Stimulated activated CD4-positive, alpha-beta T cell treated with anti-CD3 and anti-CD28 coated beads, Interleukin-2, amount 100 ng/mL, for 4 hours (primary cell): ENCODE measurements at regions not wholly inside any gene's neighbourhood (a gene's known extent, or its start where the extent isn't known, plus 50 kb on each side); places are given as distances from the start of the nearest gene placed in this dataset.

Source experiments
- DNase-seq: peaks from one replicate; pipeline ENCODE4 v3.0.0-alpha.2; 2020; ENCODE audit warnings: low read depth

DNA sequence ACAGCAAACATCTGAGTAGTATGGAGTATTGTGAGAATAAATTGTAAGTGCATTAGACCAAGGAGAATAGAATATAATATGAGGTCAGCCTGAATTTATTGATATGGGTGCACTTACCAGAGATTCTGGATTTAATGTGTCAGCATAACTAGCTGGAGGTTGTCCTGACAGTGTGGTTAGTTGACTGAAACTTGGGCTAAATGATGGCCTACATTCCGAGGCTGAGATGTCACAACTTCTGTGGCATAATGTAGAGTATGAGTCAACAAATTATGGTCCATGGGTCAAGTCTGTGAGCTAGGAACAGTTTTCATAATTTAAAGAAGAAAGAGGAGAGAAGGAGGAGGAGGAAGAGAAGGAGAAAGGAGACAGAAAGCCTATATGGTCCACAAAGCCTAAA lies 127.6 kb downstream of the QPCT start:
- DNase-seq, result no peak

DNA sequence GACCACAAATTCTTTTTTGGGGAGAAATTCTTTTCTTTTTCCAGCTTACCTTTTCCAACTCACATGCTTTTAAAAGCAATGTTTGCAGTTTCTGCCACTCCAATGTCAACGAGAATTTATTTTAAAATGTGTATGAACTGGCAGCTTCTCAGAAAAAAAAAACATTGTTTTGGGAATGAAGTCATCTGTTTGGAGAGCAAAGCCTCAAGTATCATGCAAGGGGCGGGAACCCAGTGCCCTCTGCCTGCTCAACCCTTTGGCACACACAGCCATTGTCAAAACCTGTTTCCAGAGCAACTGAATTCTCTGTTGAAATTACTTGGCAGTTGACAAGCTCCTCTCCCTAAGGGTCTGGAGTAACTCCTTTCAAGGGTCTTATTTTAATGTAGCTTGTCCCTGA lies 128.5 kb downstream of the QPCT start:
- no peak for DNase-seq

DNA sequence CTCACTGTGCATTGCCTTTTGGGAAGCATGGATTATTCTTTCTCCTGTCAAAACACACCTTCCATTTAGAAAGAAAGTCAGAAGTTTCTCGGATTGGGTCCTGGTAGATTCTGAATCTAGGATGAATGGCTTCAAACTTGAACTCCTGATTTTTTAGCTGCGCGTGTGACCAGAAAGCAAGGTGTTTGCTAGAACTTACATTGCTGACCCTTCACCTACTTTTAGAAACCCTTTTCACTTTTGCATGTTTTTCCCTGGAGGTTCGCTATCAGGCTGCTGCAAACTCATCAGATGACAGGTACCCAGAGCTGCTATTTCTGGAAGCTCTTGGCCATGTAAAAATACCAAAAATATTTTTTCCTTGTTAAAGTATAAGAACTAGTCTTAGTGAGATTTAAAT lies 132.0 kb downstream of the QPCT start:
- no peak for DNase-seq

DNA sequence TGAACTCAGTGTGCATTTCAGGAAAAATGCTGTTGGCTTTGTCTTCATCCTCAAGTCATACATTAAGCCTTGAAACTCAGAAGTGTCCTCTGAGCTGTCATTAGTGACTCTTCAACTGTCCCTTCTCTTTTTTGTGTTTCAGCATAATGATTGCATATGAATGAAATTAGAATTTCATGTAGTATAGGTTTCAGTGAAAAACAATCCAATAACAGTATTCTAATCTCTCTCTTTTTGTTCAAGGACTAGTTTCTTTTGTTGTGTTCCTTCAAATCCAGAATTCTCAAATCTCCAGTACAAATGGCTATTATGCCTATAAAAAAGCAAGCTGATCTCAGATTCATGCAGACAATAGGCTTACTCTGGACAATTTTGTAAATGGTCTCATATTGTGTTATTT lies 133.5 kb downstream of the QPCT start:
- no peak for DNase-seq

GRCh38 chr2:37481244-37481643 lies 136.8 kb downstream of the QPCT start:
- no peak for DNase-seq

DNA sequence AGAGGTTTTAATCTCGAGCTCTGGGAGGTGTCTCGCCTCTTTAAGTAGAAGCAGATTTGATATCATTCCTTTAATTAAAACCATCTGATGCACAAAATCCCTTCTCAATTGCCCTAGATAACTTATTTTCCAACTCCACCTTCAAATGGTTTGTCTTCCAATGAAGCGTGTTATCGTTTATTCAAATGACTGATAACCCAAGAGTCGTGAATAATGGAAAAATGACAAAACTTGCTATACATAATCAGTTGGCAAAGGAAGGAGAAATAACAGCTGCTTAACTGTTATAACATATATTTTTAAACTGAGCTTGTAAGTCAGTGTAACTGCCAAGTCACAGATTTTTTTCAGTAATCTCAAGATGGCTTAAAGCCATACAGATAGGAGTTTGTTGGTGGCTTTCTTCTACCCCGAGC lies 144.6 kb downstream of the QPCT start:
- no peak for DNase-seq

DNA sequence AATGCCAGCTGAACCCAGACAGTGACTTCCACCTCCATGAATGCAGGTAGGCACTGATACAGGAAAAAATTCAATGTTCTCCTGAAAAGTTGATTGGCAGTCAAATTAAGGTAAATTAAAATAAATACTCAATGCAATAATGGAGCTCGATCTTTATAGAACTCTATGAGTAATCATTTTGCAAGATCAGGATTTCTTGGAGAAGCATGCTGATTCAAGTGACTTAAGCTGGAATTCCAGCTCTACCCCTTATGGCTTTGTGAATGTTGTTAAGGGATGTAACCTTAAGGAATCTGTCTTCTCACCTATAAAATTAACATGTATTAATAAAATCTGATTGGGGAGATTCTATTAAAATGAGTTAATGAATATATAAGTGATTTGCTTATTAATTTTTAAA lies 145.1 kb downstream of the QPCT start:
- DNase-seq, result no peak

GRCh38 chr2:37493425-37493824 lies 149.0 kb downstream of the QPCT start:
- DNase-seq, result no peak

DNA sequence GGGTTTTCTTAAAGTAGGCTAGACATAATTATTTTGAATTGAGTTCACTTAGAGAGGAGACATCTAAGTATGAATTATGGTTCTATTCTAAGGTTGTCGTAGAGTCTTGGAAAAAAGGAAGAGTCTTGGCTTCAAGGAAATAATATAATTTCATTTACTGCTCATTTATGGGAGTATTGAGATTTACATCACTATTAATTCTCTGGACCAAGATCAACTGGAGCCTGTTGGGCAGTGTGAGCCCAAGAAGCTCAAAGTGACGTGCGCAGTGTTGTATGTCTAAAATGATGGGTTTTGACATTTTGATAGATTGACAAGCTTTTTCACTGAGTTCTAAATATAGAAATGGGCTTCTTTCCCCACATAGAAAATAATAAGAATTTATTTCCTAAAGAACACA lies 154.7 kb downstream of the QPCT start:
- no peak for DNase-seq

- no peak for DNase-seq
These were observed 155.6 kb downstream of the QPCT start for GRCh38 chr2:37500031-37500430.

DNA sequence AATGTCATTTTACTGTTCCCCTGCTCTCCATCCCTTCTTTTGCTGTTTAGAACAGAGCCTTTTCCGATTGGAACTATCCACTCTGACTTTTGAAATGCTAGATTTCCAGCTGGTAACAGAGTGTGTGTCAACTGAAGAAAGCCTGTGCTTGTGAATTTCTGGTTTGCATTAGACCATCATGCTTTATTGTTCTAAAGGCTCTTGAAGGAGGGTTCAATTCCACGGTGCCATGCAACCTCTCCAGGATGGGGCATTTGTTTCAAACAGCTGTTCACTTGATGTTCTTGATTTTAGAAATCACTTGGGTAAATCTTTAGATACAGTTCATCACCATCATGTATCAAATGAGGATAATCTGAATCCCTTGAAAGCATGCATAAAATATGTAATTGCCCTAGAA lies 156.7 kb downstream of the QPCT start:
- no peak for DNase-seq

DNA sequence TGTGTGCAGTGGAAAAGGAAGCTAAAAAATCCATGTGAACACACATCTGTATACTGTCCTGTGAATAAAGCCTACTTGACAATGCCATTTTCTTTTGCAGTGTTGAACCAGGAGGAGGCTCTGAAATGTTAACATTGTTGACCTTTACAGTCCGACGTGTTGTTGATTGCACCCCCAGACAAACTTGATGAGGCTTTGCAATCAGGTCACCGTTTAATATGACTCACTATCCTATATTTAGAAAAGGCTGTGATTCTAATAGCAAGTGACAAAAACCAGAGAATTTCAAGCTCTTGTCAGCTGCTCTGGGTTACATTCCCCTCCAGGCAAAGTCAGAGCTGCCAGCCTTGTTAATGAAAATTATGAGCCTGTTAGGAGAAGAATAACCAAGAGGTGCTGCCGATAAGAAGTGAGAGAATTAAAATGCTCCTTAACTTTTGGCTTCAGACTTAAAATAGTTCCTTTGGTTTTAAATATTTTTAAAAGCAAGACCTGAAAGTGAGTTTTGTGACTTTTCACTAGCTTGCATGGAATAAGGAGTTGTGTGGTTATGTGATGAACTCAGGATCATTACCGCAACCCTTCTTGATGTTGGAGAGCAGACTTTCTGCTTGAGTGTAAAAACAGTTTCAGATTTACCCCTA lies 162.1 kb downstream of the QPCT start:
- DNase-seq, result no peak

DNA sequence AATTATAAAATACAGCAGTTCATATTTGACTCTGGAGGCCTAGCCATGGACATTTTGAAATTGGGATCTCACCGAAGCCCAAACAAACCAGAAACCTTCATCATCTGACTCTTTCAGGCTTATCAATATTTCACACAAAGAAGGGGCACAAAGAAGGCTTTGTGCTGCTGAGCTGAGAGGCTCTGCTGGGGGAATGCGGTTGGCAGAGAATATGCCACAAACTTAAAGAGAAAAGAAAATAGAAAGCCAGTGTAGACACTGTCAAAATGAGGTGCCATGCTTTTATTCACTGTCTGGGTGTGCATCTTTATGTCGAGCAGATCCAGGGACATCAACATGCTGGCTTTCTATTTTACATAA lies 162.6 kb downstream of the QPCT start:
- no peak for DNase-seq

- DNase-seq, result no peak
These were observed 163.3 kb downstream of the QPCT start for GRCh38 chr2:37507703-37508102.

DNA sequence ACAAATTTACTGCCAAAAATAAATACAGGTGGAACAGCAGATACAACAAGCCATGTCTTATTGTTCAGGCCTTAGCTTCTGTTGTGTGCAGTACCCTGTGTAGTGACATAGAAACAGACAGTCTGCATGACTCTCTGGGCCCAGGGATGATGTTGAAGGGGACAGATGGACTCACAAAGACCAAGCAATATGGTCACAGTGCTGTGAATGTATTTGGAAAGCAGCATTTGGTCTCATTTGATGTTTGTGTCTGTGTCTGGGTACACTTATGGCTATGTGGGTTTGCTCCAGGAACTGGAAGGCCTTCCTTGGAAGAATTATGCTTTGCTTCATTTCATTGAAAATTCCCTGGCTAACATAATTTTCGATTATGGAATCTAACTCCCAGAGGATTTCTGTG lies 158.5 kb downstream of the CDC42EP3 start:
- no peak for DNase-seq

GRCh38 chr2:37523814-37524362 lies 147.6 kb downstream of the CDC42EP3 start:
- no peak for DNase-seq

GRCh38 chr2:37526323-37526722 lies 145.1 kb downstream of the CDC42EP3 start:
- no peak for DNase-seq

DNA sequence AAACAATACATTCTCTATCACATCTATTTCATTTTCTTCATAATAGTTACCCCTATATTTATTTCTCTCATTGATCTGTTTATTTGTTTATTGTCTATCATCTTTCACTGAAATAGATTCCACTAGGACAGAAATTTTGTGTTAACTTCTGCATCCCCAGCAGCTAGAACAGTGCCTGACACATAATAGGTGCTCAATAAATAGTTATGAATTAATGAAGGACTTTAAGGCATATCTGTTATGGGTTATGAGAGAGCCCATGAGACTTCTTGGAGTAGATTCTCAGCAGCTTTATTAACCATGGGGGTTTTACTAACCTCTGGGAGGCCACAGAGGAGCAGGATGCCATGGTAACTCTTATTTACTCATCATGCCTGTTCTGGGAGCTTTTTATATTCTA lies 144.6 kb downstream of the CDC42EP3 start:
- DNase-seq, result no peak

DNA sequence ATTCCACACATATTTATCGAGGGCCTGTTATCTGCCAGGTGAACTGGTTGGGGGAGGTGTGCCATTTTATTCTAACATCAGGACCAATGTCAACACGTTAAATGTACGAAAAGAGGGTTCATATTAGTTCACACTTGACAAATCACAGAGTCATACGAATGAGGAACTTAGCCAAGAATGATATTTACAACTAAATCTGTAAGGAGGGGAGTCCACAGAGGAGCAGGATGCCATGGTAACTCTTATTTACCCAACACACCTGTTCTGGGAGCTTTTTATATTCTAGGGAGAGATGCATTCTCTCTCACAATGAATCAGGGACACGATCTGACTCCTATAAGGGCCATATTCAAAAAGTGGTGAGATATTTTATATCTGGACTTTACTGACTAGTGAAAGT lies 144.1 kb downstream of the CDC42EP3 start:
- no peak for DNase-seq

GRCh38 chr2:37529830-37530415 lies 141.5 kb downstream of the CDC42EP3 start:
- DNase-seq, result no peak

DNA sequence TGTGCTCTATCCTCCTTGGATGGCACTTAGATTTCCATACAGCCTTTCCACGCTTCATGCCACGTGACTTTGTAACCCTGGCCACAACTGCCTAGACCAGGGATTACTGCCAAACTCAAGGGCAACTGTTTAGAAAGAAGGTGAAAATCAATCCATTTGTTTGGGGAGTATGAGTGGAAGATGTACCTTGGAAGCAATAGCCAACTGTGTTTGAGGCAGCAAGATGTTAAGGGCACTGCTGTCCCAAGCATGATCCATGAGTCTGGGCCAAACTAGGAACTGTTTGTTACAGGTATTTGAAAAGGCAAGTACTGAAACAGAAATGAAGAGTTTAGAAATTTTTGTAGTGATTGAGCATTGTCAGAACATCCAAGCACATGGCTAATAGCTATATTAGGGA lies 138.9 kb downstream of the CDC42EP3 start:
- DNase-seq, result no peak

GRCh38 chr2:37537316-37537715 lies 134.1 kb downstream of the CDC42EP3 start:
- no peak for DNase-seq

DNA sequence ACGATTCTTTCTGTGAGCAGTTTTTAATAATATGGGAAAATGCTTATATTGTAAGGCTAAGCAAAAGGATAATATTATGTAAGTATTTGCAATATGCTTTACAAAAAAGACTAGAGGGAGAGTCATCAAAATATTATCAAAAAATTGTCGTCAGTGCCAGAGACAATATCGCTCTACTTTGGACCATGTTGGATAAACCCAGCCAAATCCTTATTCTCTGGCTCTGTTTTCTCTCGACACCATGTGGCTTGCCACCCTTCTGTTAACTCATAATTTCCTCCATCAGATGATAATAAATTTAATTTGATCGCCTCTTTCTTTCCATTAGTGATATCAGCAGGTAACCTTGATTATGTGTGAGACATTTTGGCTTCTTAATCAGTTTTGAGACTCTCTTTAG lies 129.9 kb downstream of the CDC42EP3 start:
- no peak for DNase-seq

GRCh38 chr2:37543999-37544557 lies 127.4 kb downstream of the CDC42EP3 start:
- no peak for DNase-seq
